ENCODE measurements at regions not wholly inside any gene's neighbourhood (a gene's known extent, or its start where the extent isn't known, plus 50 kb on each side); places are given as distances from the start of the nearest gene placed in this dataset.

- no peak for TF ChIP-seq CTCF (conservative IDR thresholded peaks at IDR 0.05; ENCODE audit: low read depth, low read length)
- no peak for TF ChIP-seq EZH2 (IDR thresholded peaks at IDR 0.05; ENCODE audit: low read length, unreplicated experiment)
Measured at GRCh38 chr19:13665125-13665905, 99.0 kb upstream of the MRI1 start.

Data from PC-3 (cell line).